ENCODE measurements at regions not wholly inside any gene's neighbourhood (a gene's known extent, or its start where the extent isn't known, plus 50 kb on each side); places are given as distances from the start of the nearest gene placed in this dataset.

- TF ChIP-seq, protein P1, sequence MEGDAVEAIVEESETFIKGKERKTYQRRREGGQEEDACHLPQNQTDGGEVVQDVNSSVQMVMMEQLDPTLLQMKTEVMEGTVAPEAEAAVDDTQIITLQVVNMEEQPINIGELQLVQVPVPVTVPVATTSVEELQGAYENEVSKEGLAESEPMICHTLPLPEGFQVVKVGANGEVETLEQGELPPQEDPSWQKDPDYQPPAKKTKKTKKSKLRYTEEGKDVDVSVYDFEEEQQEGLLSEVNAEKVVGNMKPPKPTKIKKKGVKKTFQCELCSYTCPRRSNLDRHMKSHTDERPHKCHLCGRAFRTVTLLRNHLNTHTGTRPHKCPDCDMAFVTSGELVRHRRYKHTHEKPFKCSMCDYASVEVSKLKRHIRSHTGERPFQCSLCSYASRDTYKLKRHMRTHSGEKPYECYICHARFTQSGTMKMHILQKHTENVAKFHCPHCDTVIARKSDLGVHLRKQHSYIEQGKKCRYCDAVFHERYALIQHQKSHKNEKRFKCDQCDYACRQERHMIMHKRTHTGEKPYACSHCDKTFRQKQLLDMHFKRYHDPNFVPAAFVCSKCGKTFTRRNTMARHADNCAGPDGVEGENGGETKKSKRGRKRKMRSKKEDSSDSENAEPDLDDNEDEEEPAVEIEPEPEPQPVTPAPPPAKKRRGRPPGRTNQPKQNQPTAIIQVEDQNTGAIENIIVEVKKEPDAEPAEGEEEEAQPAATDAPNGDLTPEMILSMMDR (IDR thresholded peaks at IDR 0.05) = no peak
- TF ChIP-seq POLR2A (IDR thresholded peaks at IDR 0.05) = no peak
- no peak for TF ChIP-seq POLR2AphosphoS5 (IDR thresholded peaks at IDR 0.05; ENCODE audit: insufficient read depth in 1 of 2, low read depth in 1 of 2)
These were observed 137.3 kb upstream of the KIF2A start for GRCh38 chr5:62168506-62169281.

All from vagina (tissue), 2 donors.